Epithelial cell of esophagus (primary cell): ENCODE measurements at regions not wholly inside any gene's neighbourhood (a gene's known extent, or its start where the extent isn't known, plus 50 kb on each side); places are given as distances from the start of the nearest gene placed in this dataset.
A peak's percentile ranks its signal among the peaks of the same experiment; 100 is the strongest.

ENCODE experiments used
- DNase-seq: peaks from one replicate; pipeline ENCODE4 v3.0.0; 2010; ENCODE audit warnings: low read depth
- H3K4me3 ChIP-seq: 2 replicates; pipeline ENCODE4 v1.5.1; 2011; ENCODE audit warnings: mild to moderate bottlenecking, low read length, control low read depth
- CTCF ChIP-seq: IDR thresholded peaks from 2 replicates; pipeline ENCODE4 v1.5.1; 2011; ENCODE audit warnings: low read depth, mild to moderate bottlenecking, low read length, control low read depth, inconsistent platforms; ENCODE audit not compliant: insufficient read depth; ENCODE audit errors: missing control alignments

- no peak overlapping the region for H3K4me3 ChIP-seq
- peak; percentile 78 for DNase-seq
- no peak for TF ChIP-seq CTCF
Observed at GRCh38 chr1:217313096-217313495, 317.8 kb downstream of the GPATCH2 start.

- H3K4me3 ChIP-seq = no peak overlapping the region
- no peak for TF ChIP-seq CTCF
- no peak for DNase-seq
Observed at GRCh38 chr1:217311766-217312165, 319.1 kb downstream of the GPATCH2 start.

- H3K4me3 ChIP-seq = no peak overlapping the region
- no peak for DNase-seq
- TF ChIP-seq CTCF = no peak
Observed at GRCh38 chr1:217311269-217311668, 319.6 kb downstream of the GPATCH2 start.

GRCh38 chr1:217281332-217281731 is 349.6 kb downstream of the GPATCH2 start:
- no peak for TF ChIP-seq CTCF
- no peak overlapping the region for H3K4me3 ChIP-seq
- no peak for DNase-seq

GRCh38 chr1:217275655-217276398 is 355.1 kb downstream of the GPATCH2 start:
- no peak for TF ChIP-seq CTCF
- no peak overlapping the region for H3K4me3 ChIP-seq
- peak; percentile 69 for DNase-seq

GRCh38 chr1:217274927-217275654 is 355.8 kb downstream of the GPATCH2 start:
- TF ChIP-seq CTCF = no peak
- no peak overlapping the region for H3K4me3 ChIP-seq
- peak; percentile 71 for DNase-seq
